HG03439 (cell line): ENCODE measurements at regions not wholly inside any gene's neighbourhood (a gene's known extent, or its start where the extent isn't known, plus 50 kb on each side); places are given as distances from the start of the nearest gene placed in this dataset.

Experiments
- ATAC-seq: cut with Tn5 transposase; IDR thresholded peaks from one replicate; pipeline ENCODE4 v1.9.1; 2021; ENCODE audit warnings: mild to moderate bottlenecking, moderate library complexity; ENCODE audit not compliant: unreplicated experiment

- no peak for ATAC-seq
Measured at GRCh38 chr13:106865716-106866440, 297.9 kb upstream of the ARGLU1 start.

GRCh38 chr13:106859533-106859904, 291.6 kb upstream of the ARGLU1 start:
- ATAC-seq = no peak

- ATAC-seq = no peak
Measured at GRCh38 chr13:106858903-106859532, 291.1 kb upstream of the ARGLU1 start.

GRCh38 chr13:106852436-106852835, 284.5 kb upstream of the ARGLU1 start:
- no peak for ATAC-seq

GRCh38 chr13:106850973-106851650, 283.2 kb upstream of the ARGLU1 start:
- ATAC-seq = no peak

- no peak for ATAC-seq
Measured at GRCh38 chr13:106846571-106847448, 278.9 kb upstream of the ARGLU1 start.

- ATAC-seq = no peak
Measured at GRCh38 chr13:106836186-106836802, 268.4 kb upstream of the ARGLU1 start.

- ATAC-seq = no peak
Measured at GRCh38 chr13:106835477-106835876, 267.5 kb upstream of the ARGLU1 start.

GRCh38 chr13:106821979-106822378, 254.0 kb upstream of the ARGLU1 start:
- no peak for ATAC-seq

- no peak for ATAC-seq
Measured at GRCh38 chr13:106819413-106820180, 251.7 kb upstream of the ARGLU1 start.

GRCh38 chr13:106818971-106819370, 251.0 kb upstream of the ARGLU1 start:
- no peak for ATAC-seq

- no peak for ATAC-seq
Measured at GRCh38 chr13:106815545-106815944, 247.6 kb upstream of the ARGLU1 start.

- ATAC-seq = no peak
Measured at GRCh38 chr13:106814463-106814862, 246.5 kb upstream of the ARGLU1 start.

- no peak for ATAC-seq
Measured at GRCh38 chr13:106810069-106810468, 242.1 kb upstream of the ARGLU1 start.

GRCh38 chr13:106804991-106805390, 237.1 kb upstream of the ARGLU1 start:
- no peak for ATAC-seq

GRCh38 chr13:106802917-106803316, 235.0 kb upstream of the ARGLU1 start:
- ATAC-seq = no peak

GRCh38 chr13:106799781-106800335, 231.9 kb upstream of the ARGLU1 start:
- ATAC-seq = no peak

- no peak for ATAC-seq
Measured at GRCh38 chr13:106797081-106797640, 229.2 kb upstream of the ARGLU1 start.

GRCh38 chr13:106796280-106797047, 228.5 kb upstream of the ARGLU1 start:
- no peak for ATAC-seq
